Suprapubic skin (tissue), 4 donors: ENCODE measurements at regions not wholly inside any gene's neighbourhood (a gene's known extent, or its start where the extent isn't known, plus 50 kb on each side); places are given as distances from the start of the nearest gene placed in this dataset.
"Not testable (repeated sequence)": the region's sequence is repeated elsewhere in the genome, so short reads cannot be mapped to it uniquely, and the experiment has no call there.

Experiments used
- DNase-seq, 2 donors: peaks; one replicate each; pipeline ENCODE4 v3.0.0-alpha.2; 2019; ENCODE audit warnings: low spot score in 2 of 2
- H3K27ac ChIP-seq: fragments of 200-600 bp; sonication (generic); one replicate; pipeline ENCODE4 v1.5.1; 2019
- H3K27me3 ChIP-seq: fragments of 200-600 bp; sonication (generic); one replicate; pipeline ENCODE4 v1.5.1; 2019
- H3K36me3 ChIP-seq: fragments of 200-600 bp; sonication (generic); one replicate; pipeline ENCODE4 v1.5.1; 2019
- H3K4me1 ChIP-seq: fragments of 200-600 bp; sonication (generic); one replicate; pipeline ENCODE4 v1.5.1; 2019
- H3K4me3 ChIP-seq: fragments of 200-600 bp; sonication (generic); one replicate; pipeline ENCODE4 v1.5.1; 2019; ENCODE audit warnings: mild to moderate bottlenecking
- H3K9me3 ChIP-seq: fragments of 200-600 bp; sonication (generic); one replicate; pipeline ENCODE4 v1.5.1; 2019
- EP300 ChIP-seq: sonication (generic); formaldehyde crosslinking; IDR thresholded peaks from one replicate; pipeline ENCODE4 v1.6.1; 2017; ENCODE audit warnings: antibody characterized with exemption
- POLR2A ChIP-seq, 2 donors: fragments of 450-650 bp; IDR thresholded peaks; one replicate each; pipeline ENCODE4 v1.6.1; 2017; ENCODE audit warnings: antibody characterized with exemption in 2 of 2, mild to moderate bottlenecking in 2 of 2, moderate library complexity in 2 of 2
- POLR2AphosphoS5 ChIP-seq, 3 donors: sonication (generic); formaldehyde crosslinking; IDR thresholded peaks; one replicate each; pipeline ENCODE4 v1.6.1; 2017; ENCODE audit warnings: antibody characterized with exemption in 3 of 3
- WGBS: methylation state at CpG from one replicate; pipeline ENCODE4 v1.1.5; 2018; 5-methylcytosine and 5-hydroxymethylcytosine counted together
- TF ChIP-seq, protein P1 (sequence below), 2 donors: fragments of 200-600 bp in 1 of 2; fragments of 450-650 bp in 1 of 2; sonication (generic) in 1 of 2; IDR thresholded peaks; one replicate each; pipeline ENCODE4 v1.5.1; 2016 to 2019; ENCODE audit warnings: antibody characterized with exemption in 2 of 2, mild to moderate bottlenecking in 1 of 2, moderate library complexity in 1 of 2

DNA sequence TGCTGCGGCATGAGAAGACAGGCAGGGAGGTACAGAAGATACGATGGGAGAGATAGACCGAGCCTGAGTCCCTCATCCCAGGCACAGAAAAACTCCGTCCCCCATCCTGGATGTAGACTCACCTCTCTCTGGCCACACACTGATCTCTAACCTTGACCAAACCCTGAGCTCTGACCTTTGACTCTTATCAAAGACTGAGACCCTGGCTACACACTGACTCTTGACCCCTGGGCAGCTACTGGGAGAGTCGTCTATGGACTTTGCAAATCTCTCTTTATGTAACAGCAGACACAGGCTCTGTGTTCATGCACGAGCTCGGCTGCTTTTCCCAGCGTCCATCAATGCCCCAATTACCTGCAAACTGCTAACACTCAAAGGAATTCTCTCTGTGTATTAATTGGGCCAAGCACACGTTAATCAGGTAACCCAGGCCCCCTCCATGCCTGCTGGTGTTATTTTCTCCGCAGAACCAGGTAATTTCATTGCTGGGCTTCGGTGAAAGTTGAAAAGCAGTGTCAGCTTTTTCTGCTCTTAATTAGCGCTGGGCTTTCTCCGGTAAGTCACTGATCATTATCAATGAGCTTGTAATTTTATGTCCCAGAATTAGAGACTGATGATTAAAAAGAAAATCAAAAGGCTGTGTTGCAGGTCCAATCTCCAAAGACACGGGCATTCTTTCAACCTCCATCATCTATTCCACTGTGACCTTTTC, 179.4 kb upstream of the NLRP1 start:
- DNase-seq = peak in 1 of 2 donors; percentile 45
- Histone ChIP-seq H3K9me3 (no peaks in the 10 kb centered on the region), H3K4me1 (peaks cover 4% of the 10 kb centered on the region), H3K27ac (no peak overlapping the region), H3K4me3 (no peak overlapping the region), H3K36me3 (no peaks in the 10 kb centered on the region), H3K27me3 (peaks cover 63% of the 10 kb centered on the region)
- TF ChIP-seq POLR2AphosphoS5 (IDR thresholded peaks at IDR 0.05) (no peak), POLR2A (IDR thresholded peaks at IDR 0.05) (no peak), EP300 (no peak)
- TF ChIP-seq, protein P1, sequence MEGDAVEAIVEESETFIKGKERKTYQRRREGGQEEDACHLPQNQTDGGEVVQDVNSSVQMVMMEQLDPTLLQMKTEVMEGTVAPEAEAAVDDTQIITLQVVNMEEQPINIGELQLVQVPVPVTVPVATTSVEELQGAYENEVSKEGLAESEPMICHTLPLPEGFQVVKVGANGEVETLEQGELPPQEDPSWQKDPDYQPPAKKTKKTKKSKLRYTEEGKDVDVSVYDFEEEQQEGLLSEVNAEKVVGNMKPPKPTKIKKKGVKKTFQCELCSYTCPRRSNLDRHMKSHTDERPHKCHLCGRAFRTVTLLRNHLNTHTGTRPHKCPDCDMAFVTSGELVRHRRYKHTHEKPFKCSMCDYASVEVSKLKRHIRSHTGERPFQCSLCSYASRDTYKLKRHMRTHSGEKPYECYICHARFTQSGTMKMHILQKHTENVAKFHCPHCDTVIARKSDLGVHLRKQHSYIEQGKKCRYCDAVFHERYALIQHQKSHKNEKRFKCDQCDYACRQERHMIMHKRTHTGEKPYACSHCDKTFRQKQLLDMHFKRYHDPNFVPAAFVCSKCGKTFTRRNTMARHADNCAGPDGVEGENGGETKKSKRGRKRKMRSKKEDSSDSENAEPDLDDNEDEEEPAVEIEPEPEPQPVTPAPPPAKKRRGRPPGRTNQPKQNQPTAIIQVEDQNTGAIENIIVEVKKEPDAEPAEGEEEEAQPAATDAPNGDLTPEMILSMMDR (IDR thresholded peaks at IDR 0.05) = no peak
- 59% methylated on average over 14 of the region's 14 CpGs for whole genome bisulfite sequencing

DNA sequence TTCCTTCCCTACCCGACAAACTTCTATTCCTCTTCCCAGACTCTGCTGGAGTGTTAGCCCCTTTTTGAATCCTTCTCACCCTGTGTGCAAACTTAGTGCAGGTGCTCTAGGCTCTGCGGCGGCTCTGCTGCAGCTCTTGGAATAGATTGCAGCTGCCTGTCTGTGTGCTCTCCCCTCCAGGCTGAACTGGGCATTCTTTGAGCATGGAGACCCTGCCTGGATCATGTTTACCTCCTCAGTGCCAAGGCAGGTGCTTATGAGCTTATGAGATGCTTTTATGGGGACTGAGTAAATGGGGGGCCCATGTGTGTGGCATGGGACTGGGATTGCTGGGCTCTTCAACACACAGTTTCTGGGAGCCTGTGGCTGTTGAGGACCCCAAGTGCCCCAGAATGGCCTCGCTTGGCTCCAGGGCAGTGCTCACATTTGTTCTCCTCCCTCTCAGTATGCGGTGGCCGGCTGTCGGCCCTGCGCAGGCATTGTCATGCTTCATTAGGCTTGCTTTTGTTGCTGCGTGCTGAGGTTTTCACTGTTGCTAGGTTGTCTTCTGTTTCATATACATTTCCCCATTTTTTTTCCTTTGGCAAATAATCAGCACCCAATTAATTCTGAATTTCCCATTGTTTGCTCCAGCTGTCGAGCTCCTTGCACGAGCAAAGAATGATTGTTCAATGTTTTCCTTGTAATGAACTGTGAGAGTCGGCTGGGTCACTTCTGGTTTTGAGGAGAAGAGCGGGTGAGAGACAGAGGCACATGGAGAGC, 185.5 kb upstream of the NLRP1 start:
- H3K27me3 ChIP-seq = peaks cover 65% of the 10 kb centered on the region
- no peaks in the 10 kb centered on the region for H3K9me3 ChIP-seq
- H3K36me3 ChIP-seq = no peaks in the 10 kb centered on the region
- no peak for DNase-seq
- no peak overlapping the region for H3K27ac ChIP-seq
- TF ChIP-seq, protein P1 (IDR thresholded peaks at IDR 0.05) = no peak
- TF ChIP-seq EP300 (no peak), POLR2AphosphoS5 (IDR thresholded peaks at IDR 0.05) (no peak), POLR2A (IDR thresholded peaks at IDR 0.05) (no peak)
- H3K4me1 ChIP-seq = no peaks in the 10 kb centered on the region
- WGBS = 65% methylated on average over 13 of the region's 13 CpGs
- no peak overlapping the region for H3K4me3 ChIP-seq

GRCh38 chr17:5770441-5771270, 186.3 kb upstream of the NLRP1 start:
- Histone ChIP-seq H3K36me3 (no peaks in the 10 kb centered on the region), H3K4me3 (no peak overlapping the region), H3K4me1 (no peaks in the 10 kb centered on the region), H3K9me3 (no peaks in the 10 kb centered on the region), H3K27ac (no peak overlapping the region), H3K27me3 (peaks cover 57% of the 10 kb centered on the region)
- DNase-seq = no peak
- WGBS = 51% methylated on average over 6 of the region's 17 CpGs
- TF ChIP-seq EP300 = no peak
- TF ChIP-seq, protein P1 (IDR thresholded peaks at IDR 0.05) = no peak
- TF ChIP-seq POLR2A (IDR thresholded peaks at IDR 0.05) = no peak
- TF ChIP-seq POLR2AphosphoS5 (IDR thresholded peaks at IDR 0.05) = no peak

- H3K4me1 ChIP-seq, H3K27ac ChIP-seq, DNase-seq, H3K9me3 ChIP-seq, H3K4me3 ChIP-seq, H3K36me3 ChIP-seq: not testable (repeated sequence)
- H3K27me3 ChIP-seq = peaks cover 54% of the 10 kb centered on the region
- no CpG with 5 or more reads among the region's 36 CpGs for WGBS
Measured at GRCh38 chr17:5771271-5771577, 186.9 kb upstream of the NLRP1 start.

- peaks cover 47% of the 10 kb centered on the region for H3K27me3 ChIP-seq
- not testable (repeated sequence) for H3K9me3 ChIP-seq, H3K4me1 ChIP-seq, DNase-seq, H3K4me3 ChIP-seq, H3K36me3 ChIP-seq, H3K27ac ChIP-seq
- WGBS = 75% methylated on average over 8 of the region's 11 CpGs
Measured at GRCh38 chr17:5772017-5772416, 187.7 kb upstream of the NLRP1 start.

- no peak for DNase-seq
- Histone ChIP-seq H3K27ac (no peak overlapping the region), H3K36me3 (no peaks in the 10 kb centered on the region), H3K27me3 (peaks cover 42% of the 10 kb centered on the region), H3K9me3 (no peaks in the 10 kb centered on the region), H3K4me3 (no peak overlapping the region), H3K4me1 (no peaks in the 10 kb centered on the region)
- 58% methylated on average over 13 of the region's 13 CpGs for WGBS
- TF ChIP-seq POLR2AphosphoS5 (IDR thresholded peaks at IDR 0.05) (no peak), POLR2A (IDR thresholded peaks at IDR 0.05) (no peak), EP300 (no peak)
- TF ChIP-seq, protein P1 (IDR thresholded peaks at IDR 0.05) = no peak
Measured at GRCh38 chr17:5772720-5773119, 188.4 kb upstream of the NLRP1 start.
